MM.1S (cell line): ENCODE measurements at regions not wholly inside any gene's neighbourhood (a gene's known extent, or its start where the extent isn't known, plus 50 kb on each side); places are given as distances from the start of the nearest gene placed in this dataset.

ENCODE experiments used
- DNase-seq: peaks from one replicate; pipeline ENCODE4 v3.0.0-alpha.2; 2015
- H2AFZ ChIP-seq: fragments of 300-600 bp; sonication (generic); 2 replicates; pipeline ENCODE4 v1.6.0; 2016; ENCODE audit warnings: antibody characterized with exemption, low read length
- H3F3A ChIP-seq: fragments of 300-600 bp; sonication (generic); 2 replicates; pipeline ENCODE4 v1.6.1; 2016; ENCODE audit warnings: mild to moderate bottlenecking, antibody characterized with exemption, low read length, moderate library complexity, mixed read lengths; ENCODE audit not compliant: insufficient read depth
- H3K27ac ChIP-seq: fragments of 300-600 bp; sonication (generic); 2 replicates; pipeline ENCODE4 v1.5.1; 2016; ENCODE audit warnings: mild to moderate bottlenecking, low read length
- H3K27me3 ChIP-seq: fragments of 300-600 bp; sonication (generic); replicated peaks from 2 replicates; pipeline ENCODE4 v1.6.0; 2016; ENCODE audit warnings: low read length; ENCODE audit not compliant: insufficient read depth
- H3K36me3 ChIP-seq: fragments of 300-600 bp; sonication (generic); replicated peaks from 2 replicates; pipeline ENCODE4 v1.6.1; 2016; ENCODE audit warnings: mild to moderate bottlenecking, low read length, mixed read lengths; ENCODE audit not compliant: insufficient read depth
- H3K4me1 ChIP-seq: fragments of 300-600 bp; sonication (generic); 2 replicates; pipeline ENCODE4 v1.6.1; 2016; ENCODE audit warnings: low read length, mixed read lengths
- H3K4me2 ChIP-seq: fragments of 300-600 bp; sonication (generic); 2 replicates; pipeline ENCODE4 v1.6.0; 2016; ENCODE audit warnings: low read depth, low read length
- H3K4me3 ChIP-seq: fragments of 300-600 bp; sonication (generic); 2 replicates; pipeline ENCODE4 v1.5.1; 2016; ENCODE audit warnings: low read length, mixed read lengths
- H3K79me2 ChIP-seq: fragments of 300-600 bp; sonication (generic); 2 replicates; pipeline ENCODE4 v1.6.1; 2016; ENCODE audit warnings: mixed run types, low read length, mixed read lengths
- H3K9ac ChIP-seq: fragments of 300-600 bp; sonication (generic); 2 replicates; pipeline ENCODE4 v1.6.1; 2016; ENCODE audit warnings: low read length, mixed read lengths
- H3K9me2 ChIP-seq: fragments of 300-600 bp; sonication (generic); replicated peaks from 2 replicates; pipeline ENCODE4 v1.6.1; 2016; ENCODE audit warnings: mild to moderate bottlenecking, low read length, mixed read lengths; ENCODE audit not compliant: insufficient read depth
- H3K9me3 ChIP-seq: fragments of 300-600 bp; sonication (generic); replicated peaks from 2 replicates; pipeline ENCODE4 v1.6.1; 2016; ENCODE audit warnings: mild to moderate bottlenecking, low read length, mixed read lengths; ENCODE audit not compliant: insufficient read depth
- H4K20me1 ChIP-seq: fragments of 300-600 bp; sonication (generic); 2 replicates; pipeline ENCODE4 v1.6.1; 2016; ENCODE audit warnings: mild to moderate bottlenecking, low read length, moderate library complexity, mixed read lengths; ENCODE audit not compliant: insufficient read depth
- CTCF ChIP-seq: fragments of 300-600 bp; sonication (generic); IDR thresholded peaks from 2 replicates; pipeline ENCODE4 v1.5.1; 2016; ENCODE audit warnings: antibody characterized with exemption, low read length, mixed read lengths
- EZH2 ChIP-seq: fragments of 300-600 bp; sonication (generic); optimal IDR thresholded peaks from 2 replicates; pipeline ENCODE3; 2017; ENCODE audit warnings: low read depth, mild to moderate bottlenecking, antibody characterized with exemption, low read length, mixed read lengths
- EZH2phosphoT487 ChIP-seq: fragments of 300-600 bp; sonication (generic); IDR thresholded peaks from 2 replicates; pipeline ENCODE4 v1.6.1; 2018; ENCODE audit warnings: antibody characterized with exemption, low read length

- H2AFZ ChIP-seq = peak overlapping the region; percentile 96
- peak overlapping the region; percentile 70 for H3K9ac ChIP-seq
- TF ChIP-seq CTCF (peak; percentile 80), EZH2 (no peak)
Observed at GRCh38 chr7:101688183-101688831, 59.2 kb upstream of the MYL10 start.

GRCh38 chr7:101688995-101689907 lies 60.2 kb upstream of the MYL10 start:
- no peak overlapping the region for H3K27ac ChIP-seq
- H3K9ac ChIP-seq = no peak overlapping the region
- no peak for DNase-seq
- H3K27me3 ChIP-seq = no peaks in the 10 kb centered on the region
- no peaks in the 10 kb centered on the region for H3K79me2 ChIP-seq
- no peaks in the 10 kb centered on the region for H3K9me3 ChIP-seq
- peaks cover 3% of the 10 kb centered on the region; the same call in 1 of the 2 replicates for H3K4me1 ChIP-seq
- peak overlapping the region; percentile 82; the same call in 1 of the 2 replicates for H3K4me2 ChIP-seq
- H4K20me1 ChIP-seq = no peaks in the 10 kb centered on the region
- H3F3A ChIP-seq = no peaks in the 10 kb centered on the region
- H3K9me2 ChIP-seq = no peaks in the 10 kb centered on the region
- H3K4me3 ChIP-seq = no peak overlapping the region
- TF ChIP-seq EZH2 = no peak
- no peak for TF ChIP-seq EZH2phosphoT487
- TF ChIP-seq CTCF = no peak
- no peaks in the 10 kb centered on the region for H3K36me3 ChIP-seq
- peak overlapping the region; percentile 96 for H2AFZ ChIP-seq

More at GRCh38 chr7:101688183-101688831, 59.2 kb upstream of the MYL10 start:
- peak overlapping the region; percentile 82 for H3K4me2 ChIP-seq
- H3K27ac ChIP-seq = no peak overlapping the region
- peak overlapping the region; percentile 46 for H3K4me3 ChIP-seq
- DNase-seq = peak; percentile 77
- no peaks in the 10 kb centered on the region for H3K27me3 ChIP-seq
- H4K20me1 ChIP-seq = no peaks in the 10 kb centered on the region
- H3K4me1 ChIP-seq = peaks cover 3% of the 10 kb centered on the region; the same call in 1 of the 2 replicates
- H3K9me2 ChIP-seq = no peaks in the 10 kb centered on the region
- H3K36me3 ChIP-seq = no peaks in the 10 kb centered on the region
- H3K79me2 ChIP-seq = no peaks in the 10 kb centered on the region
- no peaks in the 10 kb centered on the region for H3K9me3 ChIP-seq
- no peaks in the 10 kb centered on the region for H3F3A ChIP-seq

- Histone ChIP-seq H3F3A (no peaks in the 10 kb centered on the region), H3K27ac (no peak overlapping the region), H3K9me2 (no peaks in the 10 kb centered on the region), H3K79me2 (no peaks in the 10 kb centered on the region), H2AFZ (no peak overlapping the region), H3K4me3 (no peak overlapping the region), H3K4me2 (no peak overlapping the region), H3K9me3 (no peaks in the 10 kb centered on the region), H3K9ac (no peak overlapping the region), H3K4me1 (peaks cover 3% of the 10 kb centered on the region; the same call in 1 of the 2 replicates), H3K27me3 (no peaks in the 10 kb centered on the region), H4K20me1 (no peaks in the 10 kb centered on the region), H3K36me3 (no peaks in the 10 kb centered on the region)
- DNase-seq = no peak
- TF ChIP-seq CTCF = no peak
- no peak for TF ChIP-seq EZH2
- TF ChIP-seq EZH2phosphoT487 = no peak
Observed at GRCh38 chr7:101690061-101690460, 61.0 kb upstream of the MYL10 start.
